Lung (tissue), 11 donors: ENCODE measurements at regions not wholly inside any gene's neighbourhood (a gene's known extent, or its start where the extent isn't known, plus 50 kb on each side); places are given as distances from the start of the nearest gene placed in this dataset.
"Not testable (repeated sequence)": the region's sequence is repeated elsewhere in the genome, so short reads cannot be mapped to it uniquely, and the experiment has no call there.

ENCODE experiments used
- ATAC-seq: fragments of 200-7000 bp; cut with Tn5 transposase; one replicate; pipeline ENCODE4 v1.9.1; 2020; ENCODE audit warnings: moderate number of reproducible peaks; ENCODE audit not compliant: insufficient read depth, low FRiP score
- DNase-seq, 3 donors: peaks; one replicate each; pipeline ENCODE4 v3.0.0-alpha.2; 2013 to 2017
- H3K27ac ChIP-seq, 2 donors: one replicate each; pipeline ENCODE4 v1.5.1; 2013; ENCODE audit warnings: mild to moderate bottlenecking in 2 of 2, moderate library complexity in 2 of 2, control low read depth in 1 of 2, inconsistent platforms in 1 of 2, low read depth in 1 of 2, low read length in 1 of 2
- H3K27me3 ChIP-seq, 3 donors: one replicate each; pipeline ENCODE4 v1.5.1; 2013; ENCODE audit warnings: low read length in 2 of 3; ENCODE audit not compliant: control insufficient read depth in 3 of 3, insufficient read depth in 3 of 3
- H3K36me3 ChIP-seq, 4 donors: one replicate each; pipeline ENCODE4 v1.5.1; 2013; ENCODE audit warnings: low read length in 4 of 4, mild to moderate bottlenecking in 1 of 4, moderate library complexity in 1 of 4; ENCODE audit not compliant: control insufficient read depth in 4 of 4, insufficient read depth in 4 of 4
- H3K4me1 ChIP-seq, 5 donors: one replicate each; pipeline ENCODE4 v1.5.1; 2013; ENCODE audit warnings: low read length in 5 of 5, mild to moderate bottlenecking in 2 of 5, moderate library complexity in 1 of 5; ENCODE audit not compliant: control insufficient read depth in 5 of 5, insufficient read depth in 5 of 5
- H3K4me3 ChIP-seq: one replicate; pipeline ENCODE4 v1.5.1; 2013; ENCODE audit warnings: mild to moderate bottlenecking, control low read depth, moderate library complexity
- H3K9ac ChIP-seq, 2 donors: one replicate each; pipeline ENCODE4 v1.5.1; 2013; ENCODE audit warnings: low read length in 2 of 2, control low read depth in 1 of 2; ENCODE audit not compliant: insufficient read depth in 1 of 2
- H3K9me3 ChIP-seq, 4 donors: one replicate each; pipeline ENCODE4 v1.5.1; 2013; ENCODE audit warnings: low read length in 3 of 4, mild to moderate bottlenecking in 1 of 4, moderate library complexity in 1 of 4; ENCODE audit not compliant: control insufficient read depth in 4 of 4, insufficient read depth in 3 of 4
- CTCF ChIP-seq: IDR thresholded peaks from 2 replicates; pipeline ENCODE4 v1.5.1; 2012; ENCODE audit warnings: mild to moderate bottlenecking; ENCODE audit errors: control extremely low read depth, extremely low read depth
- WGBS, 2 donors: extraction: QIAGEN DNeasy Blood & Tissue Kit; methylation state at CpG; one replicate each; pipeline ENCODE4 v1.1.7; 2013; 5-methylcytosine and 5-hydroxymethylcytosine counted together
- donor health status: control.
- donor health status: control.
- donor health status: Bipolar disorder and iron deficiency.
- donor health status: healthy.
- donor health status: DM: yes; HTN: yes; CAD: no.

DNA sequence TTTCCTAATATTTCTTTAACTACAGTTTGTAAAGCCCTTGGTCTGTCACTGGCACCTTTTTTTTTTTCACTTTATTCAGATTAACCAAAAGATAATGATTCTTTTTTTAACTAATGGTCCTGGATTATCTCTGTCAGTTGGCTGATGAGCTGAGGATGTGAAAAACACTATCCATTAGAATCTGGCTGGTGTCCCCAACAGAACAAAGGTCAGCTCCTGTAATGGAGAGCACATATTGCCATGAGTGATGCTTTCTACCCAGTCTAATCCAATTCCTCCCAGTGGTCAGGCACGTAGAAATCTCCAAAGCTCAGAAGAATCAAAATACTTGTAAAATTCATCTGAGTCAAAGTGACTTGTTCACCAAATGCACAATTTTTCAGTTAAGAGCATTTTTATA lies 491.7 kb upstream of the PIK3R1 start:
- TF ChIP-seq CTCF: no peak
- Histone ChIP-seq H3K4me3 (no peak overlapping the region), H3K27me3 (no peaks in the 10 kb centered on the region), H3K4me1 (peaks cover 0 to 20% (median 0%) of the 10 kb centered on the region in 5 donors), H3K9ac (no peak overlapping the region), H3K27ac (no peak overlapping the region), H3K36me3 (no peaks in the 10 kb centered on the region), H3K9me3 (peaks cover 0 to 2% (median 0%) of the 10 kb centered on the region in 4 donors)
- DNase-seq (peak in 1 of 3 donors; percentile 7), ATAC-seq (no peak)
- 94 to 97% methylated on average over 1 of the region's 1 CpG for WGBS, 2 donors

DNA sequence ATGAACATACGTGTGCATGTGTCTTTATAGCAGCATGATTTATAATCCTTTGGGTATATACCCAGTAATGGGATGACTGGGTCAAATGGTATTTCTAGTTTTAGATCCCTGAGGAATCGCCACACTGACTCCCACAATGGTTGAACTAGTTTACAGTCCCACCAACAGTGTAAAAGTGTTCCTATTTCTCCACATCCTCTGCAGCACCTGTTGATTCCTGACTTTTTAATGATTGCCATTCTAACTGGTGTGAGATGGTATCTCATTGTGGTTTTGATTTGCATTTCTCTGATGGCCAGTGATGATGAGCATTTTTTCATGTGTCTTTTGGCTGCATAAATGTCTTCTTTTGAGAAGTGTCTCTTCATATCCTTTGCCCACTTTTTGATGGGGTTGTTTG lies 493.0 kb upstream of the PIK3R1 start:
- H3K4me1 ChIP-seq: peaks cover 0 to 20% (median 0%) of the 10 kb centered on the region in 5 donors
- not testable (repeated sequence) for H3K27ac ChIP-seq, DNase-seq, H3K9ac ChIP-seq, ATAC-seq, H3K27me3 ChIP-seq, H3K9me3 ChIP-seq, H3K36me3 ChIP-seq, H3K4me3 ChIP-seq
- 95 to 96% methylated on average over 2 of the region's 2 CpGs for WGBS, 2 donors

GRCh38 chr5:67720162-67720772 lies 495.3 kb upstream of the PIK3R1 start:
- WGBS, 2 donors: 96% methylated on average over 2 of the region's 2 CpGs
- Histone ChIP-seq H3K36me3 (no peaks in the 10 kb centered on the region), H3K27ac (no peak overlapping the region), H3K4me1 (peaks cover 0 to 14% (median 0%) of the 10 kb centered on the region in 5 donors), H3K9me3 (no peaks in the 10 kb centered on the region), H3K4me3 (no peak overlapping the region), H3K27me3 (no peaks in the 10 kb centered on the region), H3K9ac (no peak overlapping the region)
- TF ChIP-seq CTCF: no peak
- DNase-seq (no peak), ATAC-seq (no peak)

DNA sequence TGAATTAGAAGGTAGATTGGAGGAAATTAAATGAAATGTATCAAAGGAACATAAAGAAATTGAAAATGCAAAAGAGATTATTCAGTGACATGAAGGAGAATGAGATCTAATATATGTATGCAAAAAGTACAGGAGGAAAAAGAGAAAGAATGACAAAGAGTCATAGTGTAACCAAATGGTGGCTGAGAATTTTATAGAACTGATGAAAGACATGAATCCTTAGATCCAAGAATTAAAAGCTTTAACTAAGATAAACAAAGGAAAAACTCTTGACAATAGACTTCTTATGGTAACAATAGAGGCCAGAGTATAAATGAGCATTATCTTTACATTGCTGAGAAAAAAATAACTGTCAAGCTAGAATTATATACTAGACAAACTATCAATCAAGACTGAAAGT lies 505.4 kb upstream of the CD180 start:
- no peak for TF ChIP-seq CTCF
- H3K9ac ChIP-seq: no peak overlapping the region
- no peak overlapping the region for H3K27ac ChIP-seq
- H3K4me3 ChIP-seq: no peak overlapping the region
- H3K36me3 ChIP-seq: no peaks in the 10 kb centered on the region
- H3K27me3 ChIP-seq: no peaks in the 10 kb centered on the region
- peaks cover 0 to 6% (median 1%) of the 10 kb centered on the region in 4 donors for H3K9me3 ChIP-seq
- H3K4me1 ChIP-seq: no peaks in the 10 kb centered on the region
- DNase-seq: no peak
- no peak for ATAC-seq
